GM21447 (cell line): ENCODE measurements at regions not wholly inside any gene's neighbourhood (a gene's known extent, or its start where the extent isn't known, plus 50 kb on each side); places are given as distances from the start of the nearest gene placed in this dataset.
"Not testable (repeated sequence)": the region's sequence is repeated elsewhere in the genome, so short reads cannot be mapped to it uniquely, and the experiment has no call there.

Experiments used
- ATAC-seq: cut with Tn5 transposase; IDR thresholded peaks from one replicate; pipeline ENCODE4 v1.9.1; 2021; ENCODE audit not compliant: unreplicated experiment

- ATAC-seq, result no peak
Measured at GRCh38 chr1:187498028-187498427, 669.3 kb downstream of the PLA2G4A start.

GRCh38 chr1:187504779-187505178, 676.0 kb downstream of the PLA2G4A start:
- no peak for ATAC-seq

GRCh38 chr1:187509091-187509490, 680.3 kb downstream of the PLA2G4A start:
- no peak for ATAC-seq

GRCh38 chr1:187513190-187513589, 684.4 kb downstream of the PLA2G4A start:
- no peak for ATAC-seq

GRCh38 chr1:187514110-187514509, 685.4 kb downstream of the PLA2G4A start:
- ATAC-seq, result no peak

GRCh38 chr1:187516874-187517273, 688.1 kb downstream of the PLA2G4A start:
- ATAC-seq, result no peak

GRCh38 chr1:187517546-187517945, 688.8 kb downstream of the PLA2G4A start:
- ATAC-seq, result no peak

GRCh38 chr1:187527346-187527745, 698.6 kb downstream of the PLA2G4A start:
- no peak for ATAC-seq

- ATAC-seq, result no peak
Measured at GRCh38 chr1:187537936-187538335, 709.2 kb downstream of the PLA2G4A start.

- no peak for ATAC-seq
Measured at GRCh38 chr1:187549540-187549939, 720.8 kb downstream of the PLA2G4A start.

GRCh38 chr1:187551061-187551460, 722.3 kb downstream of the PLA2G4A start:
- ATAC-seq, result no peak

- ATAC-seq, result no peak
Measured at GRCh38 chr1:187563191-187563590, 734.4 kb downstream of the PLA2G4A start.

GRCh38 chr1:187566354-187566753, 737.6 kb downstream of the PLA2G4A start:
- no peak for ATAC-seq

- ATAC-seq, result no peak
Measured at GRCh38 chr1:187568067-187568466, 739.3 kb downstream of the PLA2G4A start.

GRCh38 chr1:187570166-187570565, 741.4 kb downstream of the PLA2G4A start:
- ATAC-seq, result no peak

GRCh38 chr1:187577610-187578009, 748.9 kb downstream of the PLA2G4A start:
- ATAC-seq, result no peak

GRCh38 chr1:187588917-187589316, 760.2 kb downstream of the PLA2G4A start:
- ATAC-seq, result no peak

- no peak for ATAC-seq
Measured at GRCh38 chr1:187605736-187606135, 777.0 kb downstream of the PLA2G4A start.

GRCh38 chr1:187615853-187616735, 787.3 kb downstream of the PLA2G4A start:
- ATAC-seq, result not testable (repeated sequence)

- not testable (repeated sequence) for ATAC-seq
Measured at GRCh38 chr1:187616830-187617229, 788.1 kb downstream of the PLA2G4A start.

GRCh38 chr1:187617776-187618175, 789.0 kb downstream of the PLA2G4A start:
- no peak for ATAC-seq

GRCh38 chr1:187619175-187619574, 790.4 kb downstream of the PLA2G4A start:
- no peak for ATAC-seq

GRCh38 chr1:187621951-187622350, 793.2 kb downstream of the PLA2G4A start:
- no peak for ATAC-seq
